ENCODE measurements at regions not wholly inside any gene's neighbourhood (a gene's known extent, or its start where the extent isn't known, plus 50 kb on each side); places are given as distances from the start of the nearest gene placed in this dataset.

- CTCF ChIA-PET, result no interaction called here
Observed at GRCh38 chr13:74886502-74886901, 595.5 kb downstream of the TBC1D4 start.

GRCh38 chr13:74883834-74884233 is 598.1 kb downstream of the TBC1D4 start:
- no peak for DNase-seq
- Mint-ChIP-seq H3K27ac (no peak overlapping the region), H3K36me3 (ENCODE audit: low read depth) (no peaks in the 10 kb centered on the region), H3K4me3 (no peak overlapping the region), H3K9me3 (no peaks in the 10 kb centered on the region), H3K4me1 (no peaks in the 10 kb centered on the region), H3K27me3 (no peaks in the 10 kb centered on the region)
- POLR2A ChIA-PET, result no interaction called here
- CTCF ChIA-PET, result no interaction called here

More at GRCh38 chr13:74886502-74886901, 595.5 kb downstream of the TBC1D4 start:
- no peak for DNase-seq
- peaks cover 2% of the 10 kb centered on the region for H3K27me3 Mint-ChIP-seq
- POLR2A ChIA-PET, result no interaction called here
- H3K4me1 Mint-ChIP-seq, result no peaks in the 10 kb centered on the region
- H3K36me3 Mint-ChIP-seq (ENCODE audit: low read depth), result no peaks in the 10 kb centered on the region
- H3K27ac Mint-ChIP-seq, result no peak overlapping the region
- no peaks in the 10 kb centered on the region for H3K9me3 Mint-ChIP-seq
- H3K4me3 Mint-ChIP-seq, result no peak overlapping the region

GRCh38 chr13:74871369-74872070 is 610.4 kb downstream of the TBC1D4 start:
- H3K27me3 Mint-ChIP-seq, result no peaks in the 10 kb centered on the region
- peaks cover 2% of the 10 kb centered on the region for H3K9me3 Mint-ChIP-seq
- no peaks in the 10 kb centered on the region for H3K36me3 Mint-ChIP-seq (ENCODE audit: low read depth)
- H3K27ac Mint-ChIP-seq, result no peak overlapping the region
- DNase-seq, result no peak
- ChIA-PET CTCF (no interaction called here), POLR2A (no interaction called here)
- H3K4me1 Mint-ChIP-seq, result no peaks in the 10 kb centered on the region
- no peak overlapping the region for H3K4me3 Mint-ChIP-seq

GRCh38 chr13:74870865-74871264 is 611.1 kb downstream of the TBC1D4 start:
- H3K36me3 Mint-ChIP-seq (ENCODE audit: low read depth), result no peaks in the 10 kb centered on the region
- no peaks in the 10 kb centered on the region for H3K27me3 Mint-ChIP-seq
- CTCF ChIA-PET, result no interaction called here
- no peak for DNase-seq
- no peak overlapping the region for H3K27ac Mint-ChIP-seq
- H3K4me3 Mint-ChIP-seq, result no peak overlapping the region
- peaks cover 2% of the 10 kb centered on the region for H3K9me3 Mint-ChIP-seq
- no peaks in the 10 kb centered on the region for H3K4me1 Mint-ChIP-seq
- POLR2A ChIA-PET, result no interaction called here

GRCh38 chr13:74869846-74870245 is 612.1 kb downstream of the TBC1D4 start:
- POLR2A ChIA-PET, result no interaction called here
- no peaks in the 10 kb centered on the region for H3K4me1 Mint-ChIP-seq

GRCh38 chr13:74868049-74868448 is 613.9 kb downstream of the TBC1D4 start:
- no peaks in the 10 kb centered on the region for H3K27me3 Mint-ChIP-seq
- CTCF ChIA-PET, result no interaction called here
- no peak overlapping the region for H3K27ac Mint-ChIP-seq
- DNase-seq, result no peak
- H3K36me3 Mint-ChIP-seq (ENCODE audit: low read depth), result no peaks in the 10 kb centered on the region
- H3K9me3 Mint-ChIP-seq, result peaks cover 2% of the 10 kb centered on the region
- POLR2A ChIA-PET, result no interaction called here
- no peaks in the 10 kb centered on the region for H3K4me1 Mint-ChIP-seq
- H3K4me3 Mint-ChIP-seq, result no peak overlapping the region

More at GRCh38 chr13:74869846-74870245, 612.1 kb downstream of the TBC1D4 start:
- H3K36me3 Mint-ChIP-seq (ENCODE audit: low read depth), result no peaks in the 10 kb centered on the region
- peaks cover 2% of the 10 kb centered on the region for H3K9me3 Mint-ChIP-seq
- CTCF ChIA-PET, result no interaction called here
- DNase-seq, result no peak
- H3K4me3 Mint-ChIP-seq, result no peak overlapping the region
- no peak overlapping the region for H3K27ac Mint-ChIP-seq
- no peaks in the 10 kb centered on the region for H3K27me3 Mint-ChIP-seq

GRCh38 chr13:74867460-74867859 is 614.5 kb downstream of the TBC1D4 start:
- H3K27me3 Mint-ChIP-seq, result no peaks in the 10 kb centered on the region
- POLR2A ChIA-PET, result no interaction called here
- H3K9me3 Mint-ChIP-seq, result peaks cover 2% of the 10 kb centered on the region
- DNase-seq, result no peak
- H3K4me1 Mint-ChIP-seq, result no peaks in the 10 kb centered on the region
- no peak overlapping the region for H3K4me3 Mint-ChIP-seq
- no peak overlapping the region for H3K27ac Mint-ChIP-seq
- no peaks in the 10 kb centered on the region for H3K36me3 Mint-ChIP-seq (ENCODE audit: low read depth)
- CTCF ChIA-PET, result no interaction called here

- POLR2A ChIA-PET, result no interaction called here
- no peak overlapping the region for H3K4me3 Mint-ChIP-seq
Observed at GRCh38 chr13:74866101-74866500, 615.9 kb downstream of the TBC1D4 start.

GRCh38 chr13:74865656-74866055 is 616.3 kb downstream of the TBC1D4 start:
- DNase-seq, result no peak
- H3K27ac Mint-ChIP-seq, result no peak overlapping the region
- no peak overlapping the region for H3K4me3 Mint-ChIP-seq
- CTCF ChIA-PET, result no interaction called here
- H3K27me3 Mint-ChIP-seq, result no peaks in the 10 kb centered on the region
- H3K36me3 Mint-ChIP-seq (ENCODE audit: low read depth), result no peaks in the 10 kb centered on the region
- POLR2A ChIA-PET, result no interaction called here
- peaks cover 2% of the 10 kb centered on the region for H3K9me3 Mint-ChIP-seq
- no peaks in the 10 kb centered on the region for H3K4me1 Mint-ChIP-seq

More at GRCh38 chr13:74866101-74866500, 615.9 kb downstream of the TBC1D4 start:
- no peak for DNase-seq
- Mint-ChIP-seq H3K27ac (no peak overlapping the region), H3K4me1 (no peaks in the 10 kb centered on the region), H3K9me3 (peaks cover 2% of the 10 kb centered on the region), H3K36me3 (ENCODE audit: low read depth) (no peaks in the 10 kb centered on the region), H3K27me3 (no peaks in the 10 kb centered on the region)
- CTCF ChIA-PET, result no interaction called here

GRCh38 chr13:74860789-74861188 is 621.2 kb downstream of the TBC1D4 start:
- POLR2A ChIA-PET, result no interaction called here

GRCh38 chr13:74850893-74851292 is 631.1 kb downstream of the TBC1D4 start:
- Mint-ChIP-seq H3K27me3 (no peaks in the 10 kb centered on the region), H3K27ac (no peak overlapping the region), H3K4me1 (no peaks in the 10 kb centered on the region), H3K9me3 (peaks cover 8% of the 10 kb centered on the region), H3K4me3 (no peak overlapping the region), H3K36me3 (ENCODE audit: low read depth) (no peaks in the 10 kb centered on the region)
- DNase-seq, result no peak
- ChIA-PET CTCF (no interaction called here), POLR2A (no interaction called here)

More at GRCh38 chr13:74860789-74861188, 621.2 kb downstream of the TBC1D4 start:
- Mint-ChIP-seq H3K27ac (no peak overlapping the region), H3K4me3 (no peak overlapping the region), H3K27me3 (no peaks in the 10 kb centered on the region), H3K4me1 (no peaks in the 10 kb centered on the region), H3K9me3 (no peaks in the 10 kb centered on the region), H3K36me3 (ENCODE audit: low read depth) (no peaks in the 10 kb centered on the region)
- CTCF ChIA-PET, result no interaction called here
- no peak for DNase-seq

GRCh38 chr13:74847966-74848365 is 634.0 kb downstream of the TBC1D4 start:
- H3K4me3 Mint-ChIP-seq, result no peak overlapping the region
- CTCF ChIA-PET, result no interaction called here
- POLR2A ChIA-PET, result no interaction called here
- H3K9me3 Mint-ChIP-seq, result no peaks in the 10 kb centered on the region
- no peaks in the 10 kb centered on the region for H3K27me3 Mint-ChIP-seq
- DNase-seq, result no peak
- H3K27ac Mint-ChIP-seq, result no peak overlapping the region
- H3K36me3 Mint-ChIP-seq (ENCODE audit: low read depth), result no peaks in the 10 kb centered on the region
- H3K4me1 Mint-ChIP-seq, result no peaks in the 10 kb centered on the region

GRCh38 chr13:74845806-74846205 is 636.2 kb downstream of the TBC1D4 start:
- peaks cover 3% of the 10 kb centered on the region for H3K27me3 Mint-ChIP-seq
- H3K9me3 Mint-ChIP-seq, result no peaks in the 10 kb centered on the region
- ChIA-PET CTCF (no interaction called here), POLR2A (no interaction called here)
- no peak for DNase-seq
- no peaks in the 10 kb centered on the region for H3K4me1 Mint-ChIP-seq
- no peak overlapping the region for H3K27ac Mint-ChIP-seq
- no peak overlapping the region for H3K4me3 Mint-ChIP-seq
- no peaks in the 10 kb centered on the region for H3K36me3 Mint-ChIP-seq (ENCODE audit: low read depth)

- no peak overlapping the region for H3K27ac Mint-ChIP-seq
- no peak for DNase-seq
- peaks cover 3% of the 10 kb centered on the region for H3K27me3 Mint-ChIP-seq
- H3K4me3 Mint-ChIP-seq, result no peak overlapping the region
- ChIA-PET CTCF (no interaction called here), POLR2A (no interaction called here)
- no peaks in the 10 kb centered on the region for H3K9me3 Mint-ChIP-seq
- no peaks in the 10 kb centered on the region for H3K4me1 Mint-ChIP-seq
- H3K36me3 Mint-ChIP-seq (ENCODE audit: low read depth), result no peaks in the 10 kb centered on the region
Observed at GRCh38 chr13:74841651-74842050, 640.3 kb downstream of the TBC1D4 start.
